HG02642 (cell line): ENCODE measurements at regions not wholly inside any gene's neighbourhood (a gene's known extent, or its start where the extent isn't known, plus 50 kb on each side); places are given as distances from the start of the nearest gene placed in this dataset.

Source experiments
- ATAC-seq: cut with Tn5 transposase; IDR thresholded peaks from one replicate; pipeline ENCODE4 v1.9.1; 2021; ENCODE audit warnings: mild to moderate bottlenecking; ENCODE audit not compliant: unreplicated experiment, poor library complexity

DNA sequence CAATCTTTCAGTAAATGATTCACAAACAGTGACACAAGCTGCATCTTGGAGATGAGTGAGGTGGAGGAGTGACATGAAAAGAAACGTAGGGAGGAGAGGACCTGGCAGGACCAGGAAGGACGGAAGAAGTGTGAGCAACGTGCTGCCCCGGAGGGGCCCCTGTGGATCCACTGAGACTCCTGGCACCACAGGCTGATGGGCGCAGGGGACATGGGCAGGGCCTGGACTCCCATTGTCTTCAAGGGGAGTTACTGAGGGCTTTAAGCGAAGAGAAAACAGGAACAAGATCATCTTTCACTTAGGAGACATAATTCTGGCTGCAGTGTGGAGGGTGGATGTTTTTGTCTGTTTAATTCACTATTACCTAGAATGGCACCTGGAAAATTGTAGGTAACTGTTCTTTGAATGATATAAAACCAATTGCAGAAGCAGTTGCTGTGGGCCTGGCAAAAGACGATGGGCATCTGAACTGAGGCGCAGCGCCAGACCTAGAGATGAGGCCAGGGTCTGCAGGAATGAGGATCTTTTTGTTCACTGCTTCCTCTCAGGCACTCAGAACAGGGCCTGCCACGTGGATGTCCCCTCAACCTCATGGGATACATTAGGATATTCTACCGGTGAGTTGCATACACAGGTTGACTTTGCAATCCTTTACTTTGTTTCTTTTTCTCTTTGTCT is 156.4 kb downstream of the TMEM18 start:
- ATAC-seq: no peak

GRCh38 chr2:516944-517343 is 160.3 kb downstream of the TMEM18 start:
- no peak for ATAC-seq

DNA sequence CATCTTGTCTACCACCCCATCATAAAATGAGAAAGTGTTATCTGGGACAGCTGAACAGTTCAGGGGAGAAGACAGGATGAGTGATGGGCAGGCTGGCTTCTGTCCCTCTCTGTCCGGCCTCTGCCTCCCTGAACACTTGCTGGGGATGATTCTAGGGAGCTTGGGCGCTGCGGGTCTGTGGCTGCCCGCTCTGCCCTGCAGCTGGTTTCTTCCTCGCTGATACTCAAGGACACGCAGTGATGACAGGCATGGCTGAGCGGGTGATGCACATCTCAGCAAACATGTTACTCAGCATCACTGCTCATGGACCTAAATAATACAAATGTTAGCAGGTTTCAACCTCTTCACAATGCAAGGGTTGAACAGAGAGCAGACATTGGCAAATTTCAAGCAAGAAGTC is 161.1 kb downstream of the TMEM18 start:
- ATAC-seq: no peak

- no peak for ATAC-seq
Measured at GRCh38 chr2:515441-516127, 161.6 kb downstream of the TMEM18 start.

- no peak for ATAC-seq
Measured at GRCh38 chr2:513981-514706, 163.1 kb downstream of the TMEM18 start.

GRCh38 chr2:510839-511238 is 166.4 kb downstream of the TMEM18 start:
- ATAC-seq: no peak

GRCh38 chr2:509888-510287 is 167.3 kb downstream of the TMEM18 start:
- ATAC-seq: no peak

DNA sequence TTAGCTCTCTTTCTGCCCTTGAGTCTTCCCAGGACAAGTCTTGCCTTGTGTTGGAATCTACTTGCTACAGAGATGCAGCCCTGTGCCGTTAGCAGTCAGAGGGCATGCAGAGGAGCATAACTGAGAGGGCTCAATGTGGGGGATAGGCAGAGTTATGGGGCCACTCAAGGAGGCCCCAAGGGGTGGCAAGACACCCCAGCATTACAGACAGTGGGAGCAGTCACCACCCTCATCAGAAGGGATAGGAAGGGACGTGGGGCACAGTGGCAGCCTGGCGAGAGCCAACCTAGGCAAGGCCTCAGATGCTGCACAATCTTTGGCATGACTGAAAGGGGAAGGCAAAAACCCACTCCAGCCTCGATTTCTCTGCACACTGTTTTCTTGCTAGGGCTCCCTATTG is 169.1 kb downstream of the TMEM18 start:
- ATAC-seq: no peak

DNA sequence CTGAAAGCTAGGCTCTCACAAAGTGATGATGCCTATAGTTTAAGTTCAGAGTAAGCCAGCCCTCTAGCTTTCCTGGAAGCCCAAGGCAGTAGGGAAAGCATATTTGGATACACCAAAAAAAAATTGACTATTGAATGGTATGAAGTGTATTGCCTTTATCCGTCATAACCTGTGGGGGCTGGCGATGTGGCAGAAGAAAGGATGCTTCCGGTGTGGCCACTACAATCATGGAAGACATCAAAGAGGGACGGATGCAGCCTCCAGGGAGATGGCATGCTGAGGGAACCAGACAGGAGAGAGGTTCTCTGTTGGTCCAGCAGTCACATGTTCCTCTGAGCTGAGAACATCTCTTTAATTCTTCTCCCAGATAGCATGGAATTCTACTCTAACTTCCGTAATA is 170.3 kb downstream of the TMEM18 start:
- ATAC-seq: no peak

DNA sequence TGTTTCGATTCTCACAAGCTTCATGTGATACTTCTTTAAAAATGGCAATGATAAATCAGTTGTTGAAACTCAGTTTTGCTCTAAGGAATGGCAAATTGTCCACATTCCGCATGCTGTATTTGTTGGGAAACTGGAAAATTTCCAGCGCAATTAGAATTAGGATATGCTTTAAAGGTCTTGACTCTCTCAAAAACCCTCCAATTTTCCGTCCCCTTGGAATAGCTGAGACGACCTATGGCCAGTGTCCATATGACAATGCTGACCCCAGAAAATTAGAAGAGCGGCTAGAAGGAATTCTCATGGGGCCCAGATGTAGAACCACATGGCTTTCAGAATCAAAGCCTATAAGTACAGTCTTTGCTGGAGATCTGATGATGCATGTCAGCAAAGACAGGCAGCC is 170.8 kb downstream of the TMEM18 start:
- no peak for ATAC-seq

- no peak for ATAC-seq
Measured at GRCh38 chr2:505941-506340, 171.3 kb downstream of the TMEM18 start.

GRCh38 chr2:503288-503999 is 173.8 kb downstream of the TMEM18 start:
- no peak for ATAC-seq

DNA sequence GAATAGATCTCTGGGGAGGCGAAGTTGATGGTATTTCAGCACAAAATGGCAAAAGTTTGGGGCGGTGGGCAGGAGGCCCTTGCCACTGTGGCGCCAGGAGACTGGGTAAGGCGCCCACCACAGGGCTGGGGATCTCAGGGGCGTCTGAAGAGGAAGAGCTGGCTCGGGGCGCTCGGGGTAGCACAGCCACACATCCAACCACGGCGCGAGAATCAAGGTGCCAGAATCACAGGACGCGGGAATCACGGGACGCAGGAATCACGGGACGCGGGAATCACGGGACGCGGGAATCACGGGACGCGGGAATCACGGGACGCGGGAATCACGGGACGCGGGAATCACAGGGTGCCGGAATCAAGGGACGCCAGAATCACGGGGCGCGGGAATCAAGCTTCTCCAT is 174.4 kb downstream of the TMEM18 start:
- ATAC-seq: no peak

GRCh38 chr2:501667-502066 is 175.5 kb downstream of the TMEM18 start:
- ATAC-seq: no peak

GRCh38 chr2:501130-501529 is 176.1 kb downstream of the TMEM18 start:
- ATAC-seq: no peak

DNA sequence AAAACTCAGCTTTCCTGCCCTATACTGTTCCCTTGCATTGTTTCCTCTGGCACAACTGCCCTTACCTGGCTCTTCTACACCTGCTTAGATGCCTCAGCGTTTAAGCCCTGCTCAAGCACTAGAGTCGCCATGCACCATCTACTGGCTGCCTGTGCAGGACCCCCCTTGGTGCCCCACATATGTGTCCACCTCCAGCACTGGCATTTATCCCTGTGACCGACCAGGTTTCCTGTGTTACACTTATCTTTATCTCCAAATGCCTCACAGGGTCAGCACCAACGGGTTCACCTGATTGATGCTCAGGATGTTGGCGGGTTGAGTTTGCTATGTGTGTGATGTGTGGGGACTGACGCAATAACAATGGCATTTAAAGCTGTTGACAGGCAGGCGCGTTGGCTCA is 177.5 kb downstream of the TMEM18 start:
- ATAC-seq: no peak

DNA sequence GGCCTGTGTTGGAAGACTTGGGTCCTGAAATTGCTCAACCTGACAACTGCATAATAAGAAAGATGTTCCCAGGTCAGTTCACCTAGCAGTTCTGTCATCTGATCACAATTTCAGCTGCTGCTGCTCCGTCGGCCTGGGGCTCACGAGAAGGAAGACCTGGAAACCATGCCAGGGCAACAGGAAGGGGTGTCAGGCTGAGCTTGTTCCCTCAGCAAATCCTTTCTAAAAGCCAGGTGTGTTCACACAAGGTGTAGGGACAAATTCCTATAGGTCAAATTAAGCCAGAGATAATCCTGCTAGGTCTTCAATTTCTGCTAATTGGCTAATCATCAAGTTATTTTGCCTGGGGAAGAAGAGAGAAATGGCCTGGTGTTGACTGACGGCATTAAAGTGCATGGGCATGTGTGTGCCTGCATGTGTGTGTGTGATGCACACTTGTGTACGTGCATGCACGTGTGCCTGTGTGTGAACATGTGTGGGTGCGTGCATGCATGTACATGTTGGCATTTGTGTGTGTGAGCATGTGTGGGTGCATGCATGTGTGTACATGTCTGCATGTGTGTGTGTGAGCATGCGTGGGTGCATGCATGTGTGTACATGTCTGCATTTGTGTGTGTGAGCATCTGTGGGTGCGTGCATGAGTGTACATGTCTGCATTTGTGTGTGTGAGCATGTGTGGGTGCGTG is 178.6 kb downstream of the TMEM18 start:
- no peak for ATAC-seq

DNA sequence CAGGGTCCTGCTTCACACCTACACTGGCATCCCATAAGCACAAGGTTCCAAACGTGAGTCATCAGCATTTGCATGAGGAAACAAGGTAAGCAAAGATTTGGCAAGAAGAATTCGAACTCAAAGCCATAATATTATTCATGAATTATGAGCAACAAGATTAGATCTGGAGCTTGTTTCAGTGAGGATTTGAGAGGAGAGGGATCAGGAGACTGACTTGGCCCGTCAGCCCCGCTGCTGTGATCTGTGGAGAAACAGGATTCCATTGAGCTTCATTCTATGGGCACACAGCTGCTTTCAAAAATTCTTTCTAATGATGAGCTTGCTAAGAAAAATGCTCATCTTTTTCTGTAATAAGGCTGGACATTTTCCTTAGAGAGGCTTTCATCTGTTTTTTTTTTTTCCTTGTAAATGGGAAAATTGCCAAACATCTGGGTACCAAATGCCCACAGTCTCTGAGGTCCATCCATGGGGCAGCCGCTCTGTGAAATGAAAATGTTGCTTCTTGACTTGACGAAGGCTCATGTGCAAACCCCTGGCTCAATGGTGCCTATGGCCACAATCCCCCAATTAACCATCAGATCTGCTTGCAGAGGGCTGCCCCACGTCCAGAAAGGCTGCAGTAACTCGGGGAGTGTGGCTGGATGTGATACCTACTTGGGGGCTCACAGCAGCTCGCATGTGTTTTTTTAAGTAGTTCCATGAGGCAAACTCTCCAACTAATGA is 179.3 kb downstream of the TMEM18 start:
- ATAC-seq: no peak

DNA sequence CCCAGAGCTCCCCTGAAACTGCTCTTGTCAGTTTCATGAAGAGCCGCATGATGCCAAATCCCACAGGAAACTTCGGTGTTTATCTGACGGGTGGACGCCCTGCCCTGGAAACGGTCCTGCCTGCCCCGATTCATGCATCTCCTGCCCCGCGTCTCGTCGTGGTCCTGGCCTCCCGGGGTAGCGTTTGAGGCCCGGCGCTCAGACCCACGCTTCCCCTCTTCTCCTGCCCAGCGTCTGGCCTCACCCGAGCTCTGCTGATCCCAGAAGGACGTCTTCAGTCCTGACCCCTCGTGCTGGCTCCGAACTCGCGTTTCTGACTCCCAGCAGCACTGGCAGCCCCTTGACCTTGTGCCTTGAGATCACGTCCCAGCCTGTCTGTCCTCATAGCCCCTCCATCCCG is 180.5 kb downstream of the TMEM18 start:
- no peak for ATAC-seq
